ENCODE measurements at regions not wholly inside any gene's neighbourhood (a gene's known extent, or its start where the extent isn't known, plus 50 kb on each side); places are given as distances from the start of the nearest gene placed in this dataset.

DNA sequence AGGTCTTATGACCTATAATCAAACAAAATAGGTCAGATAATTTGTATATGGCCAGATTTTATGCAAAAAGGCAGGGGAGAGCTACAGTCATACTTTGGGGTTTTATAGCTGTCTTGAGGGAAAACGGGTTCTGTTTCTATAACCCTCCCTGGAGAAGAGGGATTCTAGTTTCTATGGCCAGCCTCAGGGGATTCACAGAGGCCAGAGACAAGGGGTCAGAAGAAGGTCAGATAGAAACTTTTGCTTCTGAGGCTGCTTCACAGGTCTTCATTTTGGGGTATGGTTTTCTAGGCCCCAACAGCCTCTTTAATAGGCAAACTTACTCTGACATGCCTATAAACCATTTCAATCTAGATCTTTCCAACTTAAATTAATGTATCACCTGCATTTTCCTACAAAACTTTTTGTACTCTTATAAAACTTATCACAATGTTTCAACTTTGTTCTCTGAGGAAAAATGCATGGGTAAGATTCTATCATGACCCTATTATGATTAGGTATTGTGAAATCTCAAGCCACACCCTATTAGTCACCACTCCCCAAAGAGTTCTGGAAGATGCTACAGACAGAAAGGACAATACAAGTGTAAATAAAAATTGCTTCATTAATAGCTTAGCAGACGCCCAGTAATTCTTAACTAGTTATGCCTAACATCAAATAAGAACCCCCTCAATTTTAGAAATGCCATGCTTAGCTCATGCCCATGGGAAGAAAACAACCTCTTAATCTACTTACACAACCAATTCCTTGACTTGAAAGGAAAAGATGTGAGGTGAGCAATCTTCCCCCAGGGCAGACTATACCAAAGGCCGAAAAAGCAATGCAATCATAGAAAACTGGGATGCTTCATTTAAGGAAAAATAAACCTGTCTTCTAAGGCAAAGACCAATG is 396.6 kb downstream of the TLR4 start:
- no peak for DNase-seq (ENCODE audit: low read depth)
- in situ Hi-C loops (cut with HindIII; ENCODE audit: low pct_unique_long_range_greater_than_20kb, low sequenced_read_pairs) = no loop called here

GRCh38 chr9:118104363-118104762 is 400.2 kb downstream of the TLR4 start:
- DNase-seq (ENCODE audit: low read depth) = no peak
- in situ Hi-C loops (cut with HindIII; ENCODE audit: low pct_unique_long_range_greater_than_20kb, low sequenced_read_pairs) = no loop called here

- in situ Hi-C loops (cut with HindIII; ENCODE audit: low pct_unique_long_range_greater_than_20kb, low sequenced_read_pairs) = no loop called here
- DNase-seq (ENCODE audit: low read depth) = no peak
Observed at GRCh38 chr9:118108971-118109370, 404.8 kb downstream of the TLR4 start.

DNA sequence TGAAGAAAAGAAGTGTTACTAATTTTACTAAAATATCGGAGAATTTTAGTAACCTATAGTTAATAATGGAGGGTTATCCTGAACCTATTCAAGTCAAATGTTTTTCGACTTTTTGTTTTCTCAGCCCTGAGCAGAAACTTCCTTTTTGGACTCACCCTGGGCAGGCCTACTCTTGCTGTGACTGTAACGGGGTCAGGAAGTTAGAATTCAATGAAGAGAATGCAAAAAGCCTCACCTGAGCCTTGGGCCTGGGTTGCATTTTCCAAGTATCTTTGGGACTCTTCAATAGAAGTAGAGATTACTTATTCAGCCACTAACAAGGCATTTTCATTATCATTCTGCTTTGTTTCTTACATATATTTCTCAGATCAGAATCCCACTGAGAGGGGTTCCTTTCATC is 405.3 kb downstream of the TLR4 start:
- no peak for DNase-seq (ENCODE audit: low read depth)
- in situ Hi-C loops (cut with HindIII; ENCODE audit: low pct_unique_long_range_greater_than_20kb, low sequenced_read_pairs) = no loop called here

DNA sequence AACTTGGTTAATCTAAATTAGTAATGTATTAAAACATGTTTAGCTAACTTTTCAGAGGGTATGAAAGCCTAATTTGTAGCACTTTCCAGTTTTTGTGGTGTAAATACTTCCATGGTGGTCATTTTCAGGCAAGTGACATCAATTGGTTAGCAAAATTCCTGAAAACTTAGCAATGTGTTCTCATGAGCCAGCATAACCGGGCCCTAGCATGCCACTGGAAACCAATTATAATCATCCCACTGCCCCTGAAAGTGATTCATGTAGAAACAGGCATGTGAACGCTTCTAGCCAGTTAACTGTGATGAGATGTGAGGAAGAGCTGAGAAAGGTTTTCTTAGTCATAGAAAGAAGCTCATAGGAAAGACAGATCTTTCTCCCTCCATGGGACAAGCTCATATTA is 417.2 kb downstream of the TLR4 start:
- in situ Hi-C loops (cut with HindIII; ENCODE audit: low pct_unique_long_range_greater_than_20kb, low sequenced_read_pairs) = no loop called here
- DNase-seq (ENCODE audit: low read depth) = no peak

- DNase-seq (ENCODE audit: low read depth) = no peak
- in situ Hi-C loops (cut with HindIII; ENCODE audit: low pct_unique_long_range_greater_than_20kb, low sequenced_read_pairs) = no loop called here
Observed at GRCh38 chr9:118128313-118128712, 424.1 kb downstream of the TLR4 start.

- in situ Hi-C loops (cut with HindIII; ENCODE audit: low pct_unique_long_range_greater_than_20kb, low sequenced_read_pairs) = no loop called here
- peak; percentile 79 for DNase-seq (ENCODE audit: low read depth)
Observed at GRCh38 chr9:118129541-118129940, 425.3 kb downstream of the TLR4 start.

GRCh38 chr9:118148990-118149389 is 444.8 kb downstream of the TLR4 start:
- no peak for DNase-seq (ENCODE audit: low read depth)
- in situ Hi-C loops (cut with HindIII; ENCODE audit: low pct_unique_long_range_greater_than_20kb, low sequenced_read_pairs) = no loop called here

DNA sequence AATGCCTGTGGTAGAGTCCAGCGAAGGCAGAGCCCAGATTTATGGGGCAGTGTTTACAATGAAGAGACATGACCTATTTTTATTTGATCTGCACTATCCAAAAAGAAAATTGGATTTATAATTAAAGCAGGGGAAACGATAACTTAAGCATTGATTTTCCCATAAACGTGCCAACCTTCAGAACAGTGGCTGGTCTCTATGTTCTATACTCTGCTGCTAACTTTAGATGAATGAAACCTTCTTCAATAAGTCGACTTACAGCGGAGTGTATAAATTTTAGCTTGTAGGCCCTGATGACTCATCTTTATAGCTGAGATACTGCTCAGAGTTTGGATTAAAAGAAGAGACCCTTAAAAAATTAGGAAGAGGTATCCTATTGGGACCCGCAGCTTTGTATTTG is 452.6 kb downstream of the TLR4 start:
- no peak for DNase-seq (ENCODE audit: low read depth)
- in situ Hi-C loops (cut with HindIII; ENCODE audit: low pct_unique_long_range_greater_than_20kb, low sequenced_read_pairs) = no loop called here

- in situ Hi-C loops (cut with HindIII; ENCODE audit: low pct_unique_long_range_greater_than_20kb, low sequenced_read_pairs) = no loop called here
- peak; percentile 18 for DNase-seq (ENCODE audit: low read depth)
Observed at GRCh38 chr9:118162716-118163115, 458.5 kb downstream of the TLR4 start.

DNA sequence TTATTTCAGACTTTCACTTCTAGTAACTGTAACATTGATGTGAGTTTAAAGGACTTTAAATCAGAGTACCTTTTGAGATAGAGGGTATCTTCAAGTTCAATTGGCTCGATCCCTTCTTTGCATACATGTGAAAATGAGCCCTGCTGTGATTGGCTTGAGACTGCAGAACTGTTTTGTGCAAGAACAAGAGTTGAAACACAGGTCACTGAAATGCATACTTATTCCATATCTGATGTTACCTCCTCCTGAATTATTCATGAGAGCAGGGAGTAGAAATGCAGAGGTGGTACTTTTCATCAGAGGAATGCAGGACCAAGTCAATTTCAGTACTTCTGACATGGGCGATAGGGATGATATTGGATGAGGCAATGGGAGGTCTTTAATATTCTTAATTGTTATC is 459.5 kb downstream of the TLR4 start:
- in situ Hi-C loops (cut with HindIII; ENCODE audit: low pct_unique_long_range_greater_than_20kb, low sequenced_read_pairs) = no loop called here
- no peak for DNase-seq (ENCODE audit: low read depth)

DNA sequence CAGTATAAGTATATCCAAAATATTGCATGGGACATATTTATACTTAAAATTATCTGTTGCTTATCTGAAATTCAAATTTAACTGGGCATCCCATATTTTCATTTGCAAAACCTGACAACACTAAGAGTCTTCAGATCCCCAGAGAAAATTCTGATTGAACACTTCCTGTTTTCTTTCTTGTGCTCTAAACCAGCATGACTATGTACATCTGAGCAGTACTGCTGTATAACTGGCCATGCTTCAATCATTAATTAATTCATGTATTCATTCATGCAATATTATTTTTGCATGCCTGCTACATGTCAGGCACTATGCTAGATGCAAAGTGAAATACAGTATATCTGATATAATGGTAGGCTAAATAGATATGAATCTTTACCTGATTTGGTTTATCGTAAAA is 461.2 kb downstream of the TLR4 start:
- no peak for DNase-seq (ENCODE audit: low read depth)
- in situ Hi-C loops (cut with HindIII; ENCODE audit: low pct_unique_long_range_greater_than_20kb, low sequenced_read_pairs) = no loop called here

DNA sequence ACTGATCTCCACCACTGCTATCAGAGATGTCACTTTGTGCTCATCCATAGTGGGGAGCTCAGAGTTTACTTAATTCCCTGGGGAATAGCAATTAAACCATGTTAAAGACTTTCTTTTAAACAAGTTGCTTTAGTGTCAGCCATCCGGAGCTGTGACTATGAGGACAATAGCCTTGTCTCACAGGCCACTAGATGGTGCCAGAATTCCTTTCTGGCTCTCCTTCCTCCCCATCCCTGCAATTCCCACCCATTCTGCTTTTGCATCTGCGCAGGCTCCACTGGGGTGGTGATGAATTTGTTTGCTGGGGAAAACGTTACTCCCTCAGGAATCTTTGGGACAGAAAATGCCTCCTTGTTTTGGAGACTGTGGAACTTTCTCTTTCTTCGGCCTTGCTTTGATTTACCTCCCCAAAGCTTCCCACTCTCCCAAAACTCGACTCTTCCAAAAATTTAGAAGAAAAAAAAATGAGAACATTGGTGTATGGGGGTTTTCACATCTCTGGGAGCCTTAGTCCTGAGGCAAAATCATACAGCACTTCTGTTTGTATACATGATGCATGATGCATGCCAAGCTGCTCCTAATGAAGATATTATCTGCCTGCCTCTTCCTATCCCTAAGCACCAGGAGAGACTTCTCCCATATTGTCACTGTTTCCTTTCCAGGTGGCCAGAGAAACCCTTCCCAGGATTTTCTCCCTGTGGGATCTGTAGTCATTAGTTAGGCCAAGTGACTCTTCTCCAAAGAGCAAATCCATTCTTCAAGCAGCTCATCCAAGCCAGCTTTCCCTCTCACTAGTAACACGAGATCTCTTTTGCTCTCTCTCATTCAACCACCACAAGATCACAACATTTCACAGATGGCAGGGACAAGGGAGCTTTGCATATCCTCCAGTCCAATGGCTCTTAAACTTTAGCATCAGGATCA is 466.1 kb downstream of the TLR4 start:
- in situ Hi-C loops (cut with HindIII; ENCODE audit: low pct_unique_long_range_greater_than_20kb, low sequenced_read_pairs) = no loop called here
- peak; percentile 47 for DNase-seq (ENCODE audit: low read depth)

DNA sequence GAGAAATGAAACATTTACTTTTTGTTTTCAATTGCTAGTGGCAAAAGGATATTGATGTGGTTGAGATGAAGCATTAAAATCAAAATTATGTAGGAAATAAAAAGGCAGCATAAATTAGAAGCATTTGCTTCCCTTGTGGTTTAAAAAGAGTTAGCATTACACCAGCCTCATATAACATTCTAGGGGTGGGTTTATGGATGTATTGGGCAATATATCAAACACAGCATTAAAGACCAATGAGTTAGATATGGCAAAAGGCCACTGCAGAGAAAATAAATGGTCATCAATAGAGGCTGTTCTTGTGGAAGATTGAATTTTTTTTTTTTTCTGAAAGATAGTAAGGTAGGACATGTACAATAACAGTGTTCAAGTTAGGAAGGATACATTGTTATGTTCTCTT is 473.0 kb downstream of the TLR4 start:
- in situ Hi-C loops (cut with HindIII; ENCODE audit: low pct_unique_long_range_greater_than_20kb, low sequenced_read_pairs) = no loop called here

DNA sequence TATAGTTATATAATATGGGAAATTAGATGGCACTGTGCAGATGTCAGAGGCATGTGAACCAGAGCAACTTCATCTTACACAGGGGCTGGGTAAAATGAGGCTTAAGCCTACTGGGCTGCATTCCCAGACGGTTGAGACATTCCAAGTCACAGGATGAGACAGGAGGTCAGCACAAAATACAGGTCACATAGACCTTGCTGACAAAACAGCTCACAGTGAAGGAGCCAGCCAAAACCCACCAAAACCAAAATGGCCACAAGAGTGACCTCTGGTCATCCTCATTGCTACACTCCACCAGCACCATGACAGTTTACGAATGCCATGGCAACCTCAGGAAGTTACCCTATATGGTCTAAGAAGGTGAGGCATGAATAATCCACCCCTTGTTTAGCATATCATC is 479.4 kb downstream of the TLR4 start:
- DNase-seq (ENCODE audit: low read depth) = peak; percentile 8
- in situ Hi-C loops (cut with HindIII; ENCODE audit: low pct_unique_long_range_greater_than_20kb, low sequenced_read_pairs) = no loop called here

More for the DNA sequence above, 473.0 kb downstream of the TLR4 start:
- no peak for DNase-seq (ENCODE audit: low read depth)

DNA sequence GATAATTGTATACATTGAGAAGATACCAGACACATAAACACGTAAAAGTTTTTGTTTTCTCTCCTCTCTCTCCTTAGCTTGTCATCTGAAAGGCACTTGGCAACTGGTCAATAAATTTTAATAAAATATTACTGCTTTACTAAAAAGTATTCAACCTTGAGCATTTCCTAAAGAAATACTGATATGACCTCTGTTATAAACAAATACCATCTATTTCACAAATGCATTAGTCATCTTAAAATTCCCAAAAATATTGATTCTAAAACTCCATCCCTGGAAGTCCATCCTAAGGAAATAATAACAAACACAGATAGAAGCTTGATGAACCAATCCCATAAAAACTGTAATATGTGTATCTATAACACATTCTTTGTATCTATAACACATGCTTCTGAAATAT is 483.2 kb downstream of the TLR4 start:
- in situ Hi-C loops (cut with HindIII; ENCODE audit: low pct_unique_long_range_greater_than_20kb, low sequenced_read_pairs) = no loop called here
- no peak for DNase-seq (ENCODE audit: low read depth)

DNA sequence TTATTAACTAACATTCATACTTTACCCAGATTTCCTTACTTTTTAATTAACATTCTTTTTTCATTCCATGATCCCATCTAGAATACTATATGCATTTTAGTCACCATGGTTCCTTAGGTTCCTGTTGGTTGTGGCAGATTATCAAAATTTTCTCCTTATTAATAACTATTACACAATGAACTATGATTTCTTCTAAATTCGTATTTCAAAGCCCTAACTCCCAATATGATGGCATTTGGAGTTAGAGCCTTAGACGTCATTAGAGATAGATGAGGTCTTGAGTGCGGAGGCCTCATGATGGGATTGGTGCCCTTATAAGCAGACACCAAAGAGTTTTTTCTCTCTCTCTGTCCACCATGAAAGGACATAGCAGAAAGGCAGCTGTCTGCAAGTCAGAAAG is 485.4 kb downstream of the TLR4 start:
- DNase-seq (ENCODE audit: low read depth) = no peak
- in situ Hi-C loops (cut with HindIII; ENCODE audit: low pct_unique_long_range_greater_than_20kb, low sequenced_read_pairs) = no loop called here

- no peak for DNase-seq (ENCODE audit: low read depth)
- in situ Hi-C loops (cut with HindIII; ENCODE audit: low pct_unique_long_range_greater_than_20kb, low sequenced_read_pairs) = no loop called here
Observed at GRCh38 chr9:118192807-118193206, 488.6 kb downstream of the TLR4 start.

GRCh38 chr9:118209343-118209742 is 505.1 kb downstream of the TLR4 start:
- DNase-seq (ENCODE audit: low read depth) = no peak
- in situ Hi-C loops (cut with HindIII; ENCODE audit: low pct_unique_long_range_greater_than_20kb, low sequenced_read_pairs) = no loop called here
